NCI-H82 treated with DMSO at 0.1 percent for 48 hours (cell line): ENCODE measurements at regions not wholly inside any gene's neighbourhood (a gene's known extent, or its start where the extent isn't known, plus 50 kb on each side); places are given as distances from the start of the nearest gene placed in this dataset.
"Not testable (repeated sequence)": the region's sequence is repeated elsewhere in the genome, so short reads cannot be mapped to it uniquely, and the experiment has no call there.

Experiments
- DNase-seq: peaks from one replicate; lab custom pipeline; 2025; ENCODE audit not compliant: unreplicated experiment; lab: John Stamatoyannopoulos, UW

DNA sequence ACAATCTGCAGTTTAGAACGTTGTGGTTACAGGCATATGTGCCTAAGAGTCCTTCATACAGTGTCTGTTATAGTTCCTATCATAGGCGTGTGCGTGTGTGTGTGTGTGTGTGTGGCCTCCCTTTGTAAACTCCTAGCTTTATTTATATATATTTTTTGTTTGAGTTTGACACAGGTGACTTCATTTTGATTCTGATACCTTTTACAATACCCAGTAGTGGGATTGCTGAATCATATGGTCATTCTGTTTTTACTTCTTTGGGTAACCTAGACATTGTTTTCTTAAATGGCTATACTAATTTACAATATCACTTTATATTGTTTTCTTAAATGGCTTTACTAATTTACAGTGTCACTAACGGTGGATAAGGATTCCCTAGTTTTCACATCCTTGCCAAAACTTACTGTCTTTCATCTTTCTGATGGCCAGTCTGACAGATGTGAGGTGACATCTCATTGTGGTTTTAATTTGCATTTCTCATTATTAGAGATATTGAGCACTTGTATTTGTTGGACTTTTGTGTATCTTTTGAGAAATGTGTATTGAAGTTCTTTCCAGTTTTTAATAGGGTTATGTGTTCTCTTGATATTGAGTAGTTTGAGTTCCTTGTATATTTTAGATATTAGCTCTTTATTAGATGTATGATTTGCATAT, 211.1 kb upstream of the NUDT6 start:
- DNase-seq: no peak

DNA sequence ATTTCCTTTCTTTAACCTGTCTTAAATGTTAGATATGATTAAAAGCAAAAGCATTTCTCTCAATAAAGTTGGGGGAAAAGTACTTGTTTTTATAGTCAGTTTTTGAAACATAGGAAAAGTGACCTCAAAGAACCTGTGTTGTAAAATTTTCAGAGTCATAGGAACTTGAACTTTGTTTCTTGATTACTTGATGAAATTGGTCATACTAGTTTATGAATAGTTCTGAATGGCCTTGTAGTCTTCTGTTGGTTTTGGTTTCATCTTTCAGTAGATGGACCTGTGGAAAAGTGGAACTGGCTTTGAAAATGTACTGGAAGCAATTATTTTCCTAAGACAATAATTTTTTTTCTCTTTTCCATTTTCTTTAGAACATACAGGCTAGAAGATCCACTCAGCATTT, 222.2 kb upstream of the NUDT6 start:
- no peak for DNase-seq

DNA sequence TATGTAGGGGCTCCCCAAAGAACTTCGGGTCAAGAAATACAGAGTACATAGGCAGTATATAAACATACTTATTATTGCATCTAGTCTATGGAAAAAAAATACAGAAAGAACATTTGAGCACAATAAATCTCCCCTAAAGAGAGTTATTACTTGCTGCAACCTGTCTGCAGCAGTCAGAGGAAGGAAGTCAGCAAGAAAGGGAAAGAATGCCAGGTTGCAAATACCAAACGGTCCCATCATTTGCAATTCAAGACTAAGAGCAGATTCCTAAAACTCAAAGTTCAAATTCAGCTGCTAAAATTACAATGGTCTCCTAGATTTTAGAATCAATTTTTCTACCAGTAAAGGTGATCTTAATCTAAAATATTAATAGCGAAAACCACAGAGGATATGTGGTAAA, 236.2 kb upstream of the NUDT6 start:
- DNase-seq: no peak

DNA sequence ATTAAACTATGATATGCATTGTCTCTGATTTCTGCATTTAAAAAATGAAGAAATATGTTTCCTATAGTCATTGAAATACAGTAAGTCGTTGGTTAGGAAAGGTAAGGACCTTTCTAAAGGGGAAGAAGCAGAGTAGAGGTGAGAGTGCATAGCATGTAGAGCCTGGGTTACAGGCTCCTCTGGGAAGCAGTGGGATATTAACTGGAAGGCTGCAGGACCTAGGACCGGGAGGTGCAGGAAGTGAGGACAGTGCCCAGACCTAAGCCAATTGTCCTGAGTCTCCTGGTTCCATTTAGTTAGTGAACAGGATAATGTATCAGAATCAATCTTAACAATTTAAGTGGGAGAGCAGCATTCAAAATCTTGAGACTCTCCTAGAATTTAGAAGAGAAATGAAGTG, 237.1 kb upstream of the NUDT6 start:
- DNase-seq: no peak

DNA sequence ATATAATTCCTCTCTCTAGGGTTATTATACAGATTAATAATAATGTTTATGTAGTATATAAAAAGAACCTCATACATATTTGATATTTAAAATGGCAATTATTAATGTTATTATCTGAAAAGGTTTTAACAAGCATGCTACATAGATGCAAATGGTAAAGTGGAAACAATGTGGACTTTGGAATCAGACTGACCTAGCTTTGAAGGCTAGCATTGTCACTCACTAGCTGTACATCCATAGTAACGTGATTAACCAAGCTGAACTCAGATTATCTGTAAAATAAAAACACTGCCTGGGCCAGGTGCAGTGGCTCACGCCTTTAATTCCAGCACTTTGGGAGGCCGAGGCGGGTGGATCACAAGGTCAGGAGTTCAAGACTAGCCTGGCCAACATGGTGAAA, 233.7 kb upstream of the SPRY1 start:
- DNase-seq: no peak

DNA sequence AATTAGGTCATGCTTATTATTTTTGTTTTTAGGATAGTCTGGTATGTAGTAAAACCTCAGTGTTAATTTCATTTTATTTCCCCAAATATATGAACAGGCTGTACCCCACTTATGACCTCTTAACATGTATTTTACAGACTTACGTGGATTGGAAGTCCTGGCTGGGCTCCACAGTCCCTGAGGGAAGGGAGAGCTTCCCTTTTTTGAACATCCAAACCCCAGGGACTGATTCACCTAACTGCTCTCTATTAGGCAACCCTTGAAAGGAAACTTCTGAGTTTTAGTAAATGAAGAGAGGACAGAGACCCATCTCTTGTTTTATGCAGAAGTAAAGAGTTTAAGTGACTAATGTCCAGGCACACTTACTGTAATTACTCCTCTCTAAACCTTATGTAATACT, 233.1 kb upstream of the SPRY1 start:
- DNase-seq: no peak

DNA sequence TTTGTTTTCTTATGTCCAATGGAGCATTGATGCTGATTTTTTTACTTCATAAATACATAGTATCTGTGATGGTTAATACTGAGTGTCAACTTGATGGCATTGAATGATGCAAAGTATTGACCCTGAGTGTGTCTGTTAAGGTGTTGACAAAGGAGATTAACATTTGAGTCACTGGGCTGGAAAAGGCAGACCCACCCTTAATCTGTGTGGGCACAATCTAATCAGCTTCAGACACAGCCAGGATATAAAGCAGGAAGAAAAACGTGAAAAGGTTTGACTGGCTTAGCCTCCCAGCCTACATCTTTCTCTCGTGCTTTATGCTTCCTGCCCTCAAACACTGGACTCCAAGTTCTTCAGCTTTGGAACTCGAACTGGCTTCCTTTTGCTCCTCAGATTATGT, 230.6 kb upstream of the SPRY1 start:
- DNase-seq: peak; percentile 39

DNA sequence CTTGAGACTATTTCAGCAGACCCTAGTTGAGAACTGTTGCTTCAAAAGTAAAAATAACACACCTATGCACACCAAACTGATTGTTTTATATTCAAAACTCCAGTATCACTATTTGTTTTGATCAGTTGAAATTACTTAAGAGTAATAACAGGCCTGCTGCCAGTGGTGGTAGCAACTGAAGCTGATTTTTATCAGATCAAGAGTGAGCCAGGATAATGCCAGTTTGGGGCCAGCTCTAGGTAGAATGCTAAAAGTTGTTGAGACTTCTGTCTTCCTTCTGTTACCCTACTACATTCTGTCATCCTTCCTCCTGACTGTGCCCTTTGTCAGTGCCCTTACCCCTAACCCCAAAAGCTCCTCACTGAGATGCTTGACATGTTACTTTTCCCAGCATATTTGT, 228.7 kb upstream of the SPRY1 start:
- DNase-seq: no peak

DNA sequence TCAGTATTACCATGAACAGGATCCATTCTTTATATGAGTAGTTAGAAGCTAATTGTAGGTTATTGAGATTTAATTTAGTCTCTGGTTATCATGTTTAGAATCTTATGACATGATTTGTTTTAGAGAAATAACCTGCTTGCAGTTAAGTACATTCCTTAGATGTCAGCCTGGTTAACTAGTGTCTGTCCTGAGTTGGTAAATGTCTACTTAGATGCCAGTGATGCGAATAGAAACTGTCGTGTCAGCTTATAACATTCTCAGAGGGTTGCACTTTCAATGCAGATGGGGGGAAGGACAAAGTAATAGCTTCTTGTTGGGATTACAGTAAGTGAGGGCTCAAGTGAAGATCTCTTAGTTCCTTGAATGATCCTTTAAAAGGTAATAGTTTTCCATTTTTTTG, 227.8 kb upstream of the SPRY1 start:
- DNase-seq: no peak

DNA sequence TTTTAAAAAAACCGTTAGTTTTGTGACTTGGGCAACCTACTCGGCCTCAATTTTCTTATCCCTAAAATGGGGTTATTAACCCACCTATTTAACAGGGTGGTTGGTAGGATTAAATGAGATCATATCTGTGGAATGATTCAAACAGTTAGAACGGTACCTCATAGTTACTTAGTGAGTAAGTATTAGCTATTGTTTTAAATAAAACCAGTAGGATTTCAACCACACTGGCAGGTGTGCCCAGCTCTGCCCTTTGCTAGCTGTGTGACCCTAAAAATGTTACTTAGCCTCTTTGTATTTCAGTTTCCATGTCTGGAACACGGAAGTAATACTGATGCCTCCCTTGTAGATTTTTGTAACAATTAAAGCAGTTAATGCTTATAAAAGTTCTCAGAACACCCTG, 225.8 kb upstream of the SPRY1 start:
- DNase-seq: no peak

DNA sequence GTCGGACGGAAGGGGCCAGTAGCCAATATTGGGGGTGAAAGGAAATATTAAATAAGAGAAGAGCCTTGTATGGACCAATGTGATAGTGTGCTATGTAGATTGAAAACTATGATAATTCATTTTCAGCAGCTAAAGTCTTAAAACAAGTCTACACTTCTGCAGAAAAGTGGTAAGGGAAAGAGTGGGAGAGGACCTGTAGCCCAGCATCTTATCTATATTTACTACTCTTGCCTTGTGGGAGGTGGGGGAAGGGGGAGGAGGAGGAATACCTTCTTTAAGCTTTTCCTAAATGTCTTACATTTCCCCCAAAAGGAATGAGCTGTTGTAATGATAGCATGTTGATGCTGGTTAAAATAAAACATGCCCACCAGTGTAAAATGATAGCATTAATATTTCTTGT, 220.0 kb upstream of the SPRY1 start:
- no peak for DNase-seq

DNA sequence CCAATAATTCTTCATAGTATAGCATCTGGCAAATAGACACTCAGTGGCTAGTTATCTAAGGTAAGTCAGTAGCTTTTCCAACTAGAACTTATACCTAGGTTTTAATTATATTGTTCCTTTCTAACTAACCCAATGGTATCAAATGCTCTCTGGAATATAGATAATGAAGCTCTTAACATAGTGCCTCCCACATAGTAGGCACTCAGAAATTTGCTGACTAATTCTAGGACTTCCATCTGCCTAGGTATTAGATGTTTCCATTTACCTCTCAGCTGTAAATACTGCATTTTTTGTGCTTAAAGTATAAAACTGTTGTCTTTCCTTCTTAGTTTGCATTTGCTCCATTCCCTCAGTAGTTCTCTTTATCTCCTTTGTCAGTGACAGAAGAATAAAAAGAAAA, 214.3 kb upstream of the SPRY1 start:
- no peak for DNase-seq

DNA sequence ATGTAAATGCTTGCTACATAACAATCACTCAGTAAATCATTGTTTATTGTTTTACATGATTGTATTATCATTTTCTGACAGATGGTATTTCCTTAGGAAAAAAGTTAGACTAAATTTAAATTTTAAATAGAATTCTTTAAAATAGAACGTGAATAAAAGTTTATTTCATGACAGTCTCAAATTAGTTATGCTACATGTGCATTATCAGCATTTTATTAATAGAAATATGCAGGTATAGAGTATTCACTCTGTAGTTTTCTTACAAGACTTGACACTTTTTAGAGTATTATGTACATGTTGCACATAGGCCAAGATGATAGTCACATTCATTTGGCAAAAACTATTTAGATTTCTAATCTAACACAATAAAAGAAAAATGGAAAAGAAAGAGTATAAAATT, 213.3 kb upstream of the SPRY1 start:
- DNase-seq: no peak

DNA sequence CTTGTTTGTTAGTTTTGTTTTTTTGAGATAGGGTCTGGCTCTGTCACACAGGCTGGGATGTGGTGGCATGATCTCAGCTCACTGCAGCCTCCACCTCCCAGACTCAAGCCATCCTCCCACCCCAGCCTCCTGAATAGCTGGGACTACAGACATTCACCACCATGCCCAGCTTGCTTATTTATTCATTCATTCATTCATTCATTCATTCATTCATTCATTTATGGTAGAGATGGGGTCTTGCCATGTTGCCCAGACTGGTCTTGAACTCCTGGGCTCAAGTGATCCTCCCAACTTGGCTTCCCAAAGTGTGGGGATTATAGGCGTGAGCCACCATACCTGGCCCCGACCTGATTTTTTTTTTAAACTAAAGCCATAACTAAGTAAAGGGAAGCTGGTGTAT, 212.8 kb upstream of the SPRY1 start:
- not testable (repeated sequence) for DNase-seq

DNA sequence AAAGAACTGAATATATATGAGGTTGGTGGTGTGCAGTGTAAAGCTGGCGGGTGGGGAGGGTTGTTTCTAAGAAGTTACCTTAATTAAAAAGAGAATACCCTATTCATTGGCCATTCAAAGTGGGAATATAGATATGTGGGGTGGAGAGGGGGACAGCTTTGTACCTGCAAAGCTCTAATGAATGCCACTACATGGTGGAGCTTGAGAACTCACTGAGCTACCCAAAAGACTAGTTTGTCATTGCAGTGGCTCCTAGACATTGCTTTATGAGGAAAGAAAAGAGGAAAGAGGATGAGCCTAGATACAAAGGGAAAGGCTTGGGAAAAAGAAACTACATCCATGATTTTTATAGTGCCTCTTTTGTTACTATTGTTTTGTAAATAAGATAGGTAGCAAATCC, 209.9 kb upstream of the SPRY1 start:
- no peak for DNase-seq

DNA sequence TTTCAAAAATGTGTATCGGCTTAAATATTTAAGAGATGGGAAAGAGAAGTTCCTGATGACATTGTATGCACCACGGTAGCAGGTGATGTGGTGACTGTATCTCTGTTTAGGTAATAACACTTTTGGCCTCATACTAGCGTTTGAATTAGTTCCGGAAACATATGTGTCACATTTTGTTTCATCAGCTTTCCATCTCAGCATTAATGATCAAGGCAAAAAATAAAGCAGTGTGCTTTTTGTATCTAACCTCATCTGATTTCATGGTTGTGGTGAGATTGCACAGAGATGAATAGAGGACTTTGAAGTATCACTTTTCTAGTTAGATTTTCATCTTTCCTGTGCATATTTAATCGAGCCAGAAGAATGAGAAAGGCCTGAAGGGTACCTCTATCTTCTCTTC, 206.4 kb upstream of the SPRY1 start:
- no peak for DNase-seq

DNA sequence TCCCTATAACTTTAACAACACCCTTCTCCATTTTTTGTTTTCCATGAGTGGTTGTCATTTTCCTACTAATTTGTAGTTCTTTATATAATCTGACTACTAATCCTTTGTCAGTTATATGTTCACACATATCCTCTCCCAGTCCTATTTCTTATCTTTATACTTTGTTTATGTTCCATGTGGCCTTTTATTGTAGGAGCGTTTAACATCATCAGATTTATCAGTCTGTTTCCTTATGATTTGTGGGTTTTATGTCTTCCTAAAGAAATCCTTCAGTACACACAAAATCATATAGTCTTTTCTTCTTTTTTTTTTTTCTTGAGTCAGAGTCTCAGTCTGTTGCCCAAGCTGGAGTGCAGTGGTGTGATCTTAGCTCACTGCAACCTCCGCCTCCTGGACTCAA, 204.9 kb upstream of the SPRY1 start:
- no peak for DNase-seq

DNA sequence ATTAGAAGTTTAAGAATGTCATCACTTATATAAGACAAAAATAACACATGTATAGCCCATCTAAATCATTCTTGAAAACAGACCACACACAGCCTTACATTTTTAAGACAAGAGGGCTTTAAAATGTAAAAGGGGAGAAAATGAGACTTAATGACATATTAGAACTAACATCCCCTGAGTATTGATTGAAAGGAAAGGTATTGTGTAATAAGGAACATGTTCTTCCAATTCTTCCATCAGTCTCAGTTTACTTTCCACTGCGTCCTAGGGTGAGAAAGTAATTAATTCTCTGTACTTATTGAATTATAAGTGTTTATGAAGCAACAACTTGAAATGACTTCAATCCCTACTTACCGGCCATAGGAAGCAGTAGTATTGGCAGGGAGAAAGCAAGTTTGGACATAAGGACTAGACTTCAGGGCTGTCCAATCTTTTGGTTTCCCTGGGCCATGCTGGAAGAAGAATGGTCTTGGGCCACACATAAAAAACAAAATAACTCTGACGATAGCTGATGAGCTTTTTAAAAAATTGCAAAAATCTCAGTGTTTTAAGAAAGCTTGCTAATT, 202.7 kb upstream of the SPRY1 start:
- no peak for DNase-seq

DNA sequence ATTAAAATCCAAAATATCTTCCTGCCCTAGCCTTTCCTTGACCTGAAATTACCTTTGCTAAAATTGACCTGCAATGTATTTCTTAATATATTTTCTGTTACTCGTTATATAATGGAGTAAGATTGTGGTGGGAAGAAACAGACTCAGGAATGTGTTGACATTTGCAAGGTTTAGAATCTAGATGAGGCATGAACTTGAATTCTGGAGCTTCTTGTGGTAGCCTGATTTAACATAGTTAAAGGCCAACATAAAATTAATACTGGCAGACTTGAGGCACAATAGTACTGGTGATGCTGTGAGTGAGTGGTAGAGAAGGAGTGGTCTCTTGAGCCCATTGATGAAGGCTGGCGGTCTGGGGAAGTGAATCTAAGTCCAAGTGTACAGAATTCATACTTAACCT, 197.9 kb upstream of the SPRY1 start:
- no peak for DNase-seq

DNA sequence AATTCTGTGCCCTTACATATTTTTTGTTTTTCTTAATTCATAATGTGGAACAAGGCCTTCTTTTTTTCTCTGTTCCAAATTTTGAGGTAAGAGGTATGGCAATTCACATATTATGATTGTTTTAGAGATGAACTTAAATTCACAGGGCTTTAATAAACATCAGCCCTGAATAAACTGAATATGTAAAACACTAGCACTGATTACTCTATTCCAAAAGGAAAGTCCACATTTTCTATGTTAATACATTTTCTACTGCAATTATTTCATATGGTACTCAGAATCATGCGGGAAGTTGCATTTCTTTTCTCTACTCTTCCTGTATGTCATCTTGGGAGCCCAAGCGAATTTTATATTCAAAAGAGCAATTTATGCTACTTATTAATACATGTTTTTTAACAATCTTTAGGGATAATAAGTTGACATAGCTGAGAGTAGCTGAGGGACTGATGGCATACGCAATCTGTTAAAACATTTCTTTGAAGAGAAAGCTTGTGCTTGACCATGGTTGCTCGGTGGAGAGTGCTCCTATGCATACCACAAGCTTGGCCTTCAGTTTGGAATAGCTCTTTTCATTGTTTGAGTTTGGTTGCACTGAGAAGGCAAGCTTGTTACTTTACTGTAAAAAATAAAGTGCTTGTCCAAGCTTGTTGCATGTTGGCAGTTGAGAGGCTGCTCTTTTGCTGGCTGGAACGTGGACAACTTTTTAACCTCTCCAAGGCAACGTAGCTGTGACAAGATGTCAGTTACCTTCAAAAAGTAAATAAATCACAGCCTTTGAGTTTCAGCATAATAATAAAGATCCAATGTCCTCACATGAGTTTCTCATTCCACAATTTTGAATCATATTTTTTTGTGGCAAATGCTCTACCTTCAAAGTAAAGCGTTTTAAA, 196.3 kb upstream of the SPRY1 start:
- DNase-seq: no peak

DNA sequence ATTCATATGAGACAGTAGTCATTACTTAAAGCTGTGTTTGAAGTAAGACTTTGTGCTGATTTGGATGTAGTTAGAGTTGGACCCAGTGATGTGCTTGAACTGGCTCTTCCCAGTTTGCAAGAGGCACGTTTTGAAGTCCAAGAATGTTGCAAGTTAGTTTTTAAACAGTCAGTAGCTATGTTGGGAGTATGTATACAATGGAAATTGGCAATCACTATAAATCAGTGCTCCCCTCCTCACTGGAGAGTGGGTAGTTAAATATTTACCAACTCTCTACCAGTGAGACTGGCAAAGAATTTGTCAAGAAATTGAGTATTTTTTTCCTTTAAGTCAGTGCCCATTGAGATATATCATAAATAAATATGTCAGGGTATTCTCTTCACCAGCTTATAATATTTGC, 191.9 kb upstream of the SPRY1 start:
- no peak for DNase-seq

DNA sequence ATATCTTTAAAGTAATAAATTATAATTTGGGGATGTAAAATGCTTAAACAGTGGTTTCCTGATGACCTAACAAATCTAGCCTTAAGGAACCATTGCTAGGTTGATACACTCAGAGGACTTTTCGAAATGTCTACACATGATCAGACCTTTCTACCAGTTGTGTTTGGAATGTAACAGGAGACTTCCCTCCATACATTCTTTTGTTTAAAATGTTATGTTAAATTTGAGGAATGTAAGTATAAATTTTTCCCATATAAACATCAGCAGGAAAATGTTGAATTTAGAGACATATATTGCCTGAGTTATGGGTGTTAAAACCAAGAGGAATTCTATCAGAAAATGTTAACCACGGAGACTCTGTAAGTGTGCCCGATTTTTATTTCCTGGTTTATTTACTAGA, 190.6 kb upstream of the SPRY1 start:
- no peak for DNase-seq
